A549 (cell line): ENCODE measurements at regions not wholly inside any gene's neighbourhood (a gene's known extent, or its start where the extent isn't known, plus 50 kb on each side); places are given as distances from the start of the nearest gene placed in this dataset.

Experiments
- ATAC-seq, 2 experiments: fragments of 200-7000 bp in 1 of 2; fragments of >200 bp in 1 of 2; cut with Nextera tagmentation in 1 of 2; cut with Tn5 transposase in 1 of 2; 3 replicates each; pipeline versions ENCODE4 v1.8.0 to v1.9.1; 2018 to 2020; ENCODE audit warnings: mild to moderate bottlenecking in 1 of 2, moderate library complexity in 1 of 2
- CTCF ChIA-PET: fragments of 300-600 bp; sonication (Branson Sonifier 250); formaldehyde crosslinking; extraction: SDS; loops from one replicate; lab custom pipeline; 2021; ENCODE audit warnings: antibody characterized with exemption, inconsistent platforms; lab: Yijun Ruan, JAX
- POLR2A ChIA-PET: fragments of 350-600 bp; formaldehyde crosslinking; extraction: SDS; loops from one replicate; lab custom pipeline; 2021; ENCODE audit warnings: antibody characterized with exemption, inconsistent platforms; lab: Yijun Ruan, JAX
- DNase-seq, 2 experiments: peaks; one replicate each; pipeline versions ENCODE4 v3.0.0 to v3.0.0-alpha.2; 2011 to 2016; ENCODE audit warnings: low read depth in 1 of 2, low spot score in 1 of 2
- FAIRE-seq: peaks from 2 replicates; lab custom pipeline; 2011; peaks lifted over from hg19 to GRCh38; lab: Jason Lieb, UNC
- H3K27ac ChIP-seq, 2 experiments: fragments of >200 bp; sonication (Bioruptor Twin); formaldehyde crosslinking; 3 replicates each; pipeline ENCODE4 v1.5.1; 2016 to 2017
- H3K4me1 ChIP-seq: fragments of >200 bp; sonication (Bioruptor Twin); formaldehyde crosslinking; 3 replicates; pipeline ENCODE4 v1.6.1; 2016
- H3K4me2 ChIP-seq: fragments of >200 bp; sonication (Bioruptor Twin); formaldehyde crosslinking; 3 replicates; pipeline ENCODE4 v1.6.1; 2016
- H3K4me3 ChIP-seq: fragments of >200 bp; sonication (Bioruptor Twin); formaldehyde crosslinking; 3 replicates; pipeline ENCODE4 v1.5.1; 2016
- H3K9me3 ChIP-seq: fragments of >200 bp; sonication (Bioruptor Twin); formaldehyde crosslinking; 3 replicates; pipeline ENCODE4 v1.6.1; 2016
- ATOH8 ChIP-seq: fragments of 250-450 bp; sonication (Bioruptor Pico); IDR thresholded peaks from 2 replicates; pipeline ENCODE4 v1.5.0; 2020; ENCODE audit warnings: low read depth, mild to moderate bottlenecking, moderate library complexity
- CEBPB ChIP-seq, 2 experiments: fragments of >200 bp in 1 of 2; sonication (Bioruptor Twin) in 1 of 2; formaldehyde crosslinking in 1 of 2; IDR thresholded peaks; 2 replicates each; pipeline ENCODE4 v1.6.1; 2012 to 2016
- CHD2 ChIP-seq: fragments of 150-350 bp; IDR thresholded peaks from 2 replicates; pipeline ENCODE4 v1.6.1; 2014; ENCODE audit warnings: low read length; ENCODE audit not compliant: partially characterized antibody
- CTCF ChIP-seq: fragments of >200 bp; sonication (Bioruptor Twin); formaldehyde crosslinking; IDR thresholded peaks from 3 replicates; pipeline ENCODE4 v1.5.1; 2016
- E2F6 ChIP-seq: IDR thresholded peaks from 2 replicates; pipeline ENCODE4 v1.6.1; 2012; ENCODE audit warnings: low read depth, borderline replicate concordance
- EHF ChIP-seq: fragments of 250-450 bp; sonication (Bioruptor Pico); IDR thresholded peaks from 2 replicates; pipeline ENCODE4 v1.5.0; 2020; ENCODE audit warnings: mild to moderate bottlenecking
- ELK1 ChIP-seq: fragments of 150-350 bp; IDR thresholded peaks from 2 replicates; pipeline ENCODE4 v1.6.1; 2014; ENCODE audit warnings: low read depth, mild to moderate bottlenecking, low read length
- FOSL2 ChIP-seq, 2 experiments: fragments of 450-650 bp in 1 of 2; fragments of >200 bp in 1 of 2; sonication (Bioruptor Twin) in 1 of 2; formaldehyde crosslinking; IDR thresholded peaks; 2 replicates each; pipeline versions ENCODE4 v1.5.0 to v1.6.1; 2016 to 2020; ENCODE audit warnings: mild to moderate bottlenecking in 1 of 2, moderate library complexity in 1 of 2
- FOXS1 ChIP-seq: fragments of 250-450 bp; sonication (Bioruptor Pico); IDR thresholded peaks from 2 replicates; pipeline ENCODE4 v1.5.0; 2020; ENCODE audit warnings: mild to moderate bottlenecking, moderate library complexity
- HDAC2 ChIP-seq: fragments of 200-600 bp; sonication (generic); IDR thresholded peaks from 2 replicates; pipeline ENCODE4 v1.6.1; 2016
- HES2 ChIP-seq: fragments of >200 bp; sonication (Bioruptor Twin); formaldehyde crosslinking; IDR thresholded peaks from 2 replicates; pipeline ENCODE4 v1.6.1; 2016
- HEYL ChIP-seq: fragments of 250-450 bp; sonication (Bioruptor Pico); IDR thresholded peaks from 2 replicates; pipeline ENCODE4 v1.8.0; 2021; ENCODE audit warnings: mild to moderate bottlenecking, moderate library complexity
- HOXA7 ChIP-seq: fragments of 250-450 bp; sonication (Bioruptor Pico); IDR thresholded peaks from 2 replicates; pipeline ENCODE4 v1.5.0; 2020; ENCODE audit warnings: mild to moderate bottlenecking, moderate library complexity
- HOXB13 ChIP-seq: fragments of 250-450 bp; sonication (Bioruptor Pico); IDR thresholded peaks from 2 replicates; pipeline ENCODE4 v1.5.0; 2020; ENCODE audit warnings: low read depth, mild to moderate bottlenecking, moderate library complexity
- KDM1A ChIP-seq: fragments of 200-600 bp; sonication (generic); IDR thresholded peaks from 2 replicates; pipeline ENCODE4 v1.6.1; 2016; ENCODE audit warnings: low read depth, mild to moderate bottlenecking
- KDM5A ChIP-seq: fragments of 200-600 bp; sonication (generic); IDR thresholded peaks from 2 replicates; pipeline ENCODE4 v1.6.1; 2016; ENCODE audit warnings: antibody characterized with exemption, mild to moderate bottlenecking
- MYC ChIP-seq: IDR thresholded peaks from 2 replicates; pipeline ENCODE4 v1.6.1; 2012; ENCODE audit warnings: mild to moderate bottlenecking, inconsistent platforms, low read length, improper control_type of control experiment, borderline replicate concordance
- NPAS2 ChIP-seq: fragments of 250-450 bp; sonication (Bioruptor Pico); IDR thresholded peaks from 2 replicates; pipeline ENCODE4 v1.8.0; 2022; ENCODE audit warnings: mild to moderate bottlenecking, moderate library complexity, borderline replicate concordance
- POLR2A ChIP-seq: IDR thresholded peaks from 2 replicates; pipeline ENCODE4 v1.6.1; 2012; ENCODE audit warnings: mild to moderate bottlenecking, low read length
- POLR2AphosphoS2 ChIP-seq: conservative IDR thresholded peaks from 2 replicates; pipeline ENCODE4 v1.6.1; 2012; ENCODE audit warnings: low read length, improper control_type of control experiment, inconsistent platforms
- RARB ChIP-seq: fragments of 250-450 bp; sonication (Bioruptor Pico); IDR thresholded peaks from 2 replicates; pipeline ENCODE4 v1.8.0; 2021; ENCODE audit warnings: mild to moderate bottlenecking, moderate library complexity
- RCOR1 ChIP-seq: fragments of 150-350 bp; IDR thresholded peaks from 2 replicates; pipeline ENCODE4 v1.6.1; 2014; ENCODE audit warnings: antibody characterized with exemption, low read length, low read depth
- RFX5 ChIP-seq: fragments of 450-650 bp; IDR thresholded peaks from 2 replicates; pipeline ENCODE4 v1.7.1; 2014; ENCODE audit warnings: antibody characterized with exemption, mild to moderate bottlenecking, moderate library complexity
- TP53 ChIP-seq: fragments of 250-450 bp; sonication (Bioruptor Pico); IDR thresholded peaks from 2 replicates; pipeline ENCODE4 v1.5.0; 2021; ENCODE audit warnings: mild to moderate bottlenecking, moderate library complexity
- ZC3H11A ChIP-seq: fragments of 450-650 bp; IDR thresholded peaks from 2 replicates; pipeline ENCODE4 v1.6.1; 2014; ENCODE audit warnings: antibody characterized with exemption, mild to moderate bottlenecking
- ZFP36 ChIP-seq: fragments of 450-650 bp; IDR thresholded peaks from 2 replicates; pipeline ENCODE4 v1.6.1; 2014; ENCODE audit warnings: borderline replicate concordance; ENCODE audit not compliant: partially characterized antibody
- ZSCAN20 ChIP-seq: fragments of 250-450 bp; sonication (Bioruptor Pico); IDR thresholded peaks from 2 replicates; pipeline ENCODE4 v1.8.0; 2022; ENCODE audit warnings: mild to moderate bottlenecking, moderate library complexity
- WGBS: methylation state at CpG from one replicate; pipeline ENCODE4 v1.1.6; 2017; ENCODE audit errors: missing lambda C conversion rate; 5-methylcytosine and 5-hydroxymethylcytosine counted together

GRCh38 chr2:101610750-101611315 is 86.7 kb upstream of the MAP4K4 start:
- CTCF ChIA-PET, result interaction anchor here (1.4 kb wide), 1 partner anchor 15 kb away, joined by 3 read pairs; no protein-coding TSS in a partner anchor
- WGBS, result 84% methylated on average over 3 of the region's 3 CpGs
- TF ChIP-seq HEYL (CRISPR knock-in tag) (no peak), POLR2AphosphoS2 (no peak), CEBPB (IDR thresholded peaks at IDR 0.05) (no peak), EHF (CRISPR knock-in tag) (no peak), HES2 (no peak), RARB (CRISPR knock-in tag) (no peak), KDM5A (no peak), RCOR1 (no peak)
- TF ChIP-seq, all 56 proteins: peak for 0
- FAIRE-seq, result no peak
- no peak overlapping the region for H3K27ac ChIP-seq
- DNase-seq, result no peak
- no peak overlapping the region for H3K4me2 ChIP-seq
- POLR2A ChIA-PET, result no interaction called here
- H3K4me1 ChIP-seq, result no peaks in the 10 kb centered on the region
- no peak for ATAC-seq
- no peaks in the 10 kb centered on the region for H3K9me3 ChIP-seq
- no peak overlapping the region for H3K4me3 ChIP-seq

GRCh38 chr2:101609433-101609832 is 88.1 kb upstream of the MAP4K4 start:
- H3K9me3 ChIP-seq, result no peaks in the 10 kb centered on the region
- POLR2A ChIA-PET, result no interaction called here
- CTCF ChIA-PET, result no interaction called here
- no peak for ATAC-seq
- H3K27ac ChIP-seq, result no peak overlapping the region
- H3K4me2 ChIP-seq, result no peak overlapping the region
- TF ChIP-seq ZFP36 (no peak), ZSCAN20 (CRISPR knock-in tag) (no peak), TP53 (no peak), CEBPB (IDR thresholded peaks at IDR 0.05) (no peak), ATOH8 (CRISPR knock-in tag) (no peak), MYC (no peak), KDM1A (no peak), ZC3H11A (no peak), HDAC2 (no peak), ELK1 (no peak), FOSL2 (IDR thresholded peaks at IDR 0.05) (no peak), FOSL2 (CRISPR knock-in tag; IDR thresholded peaks at IDR 0.05) (no peak), RFX5 (no peak), POLR2A (no peak), CHD2 (no peak)
- 79% methylated on average over 4 of the region's 4 CpGs for WGBS
- H3K4me3 ChIP-seq, result no peak overlapping the region
- no peak for DNase-seq
- FAIRE-seq, result no peak
- no peaks in the 10 kb centered on the region for H3K4me1 ChIP-seq

GRCh38 chr2:101608408-101609310 is 88.8 kb upstream of the MAP4K4 start:
- ATAC-seq (no peak), FAIRE-seq (no peak), DNase-seq (no peak)
- Histone ChIP-seq H3K9me3 (no peaks in the 10 kb centered on the region), H3K4me2 (no peak overlapping the region), H3K27ac (no peak overlapping the region), H3K4me1 (no peaks in the 10 kb centered on the region), H3K4me3 (no peak overlapping the region)
- 65% methylated on average over 4 of the region's 4 CpGs for WGBS
- ChIA-PET POLR2A (no interaction called here), CTCF (interaction anchor here (0.6 kb wide), 2 partner anchors 11 to 15 kb away, joined by 3 to 4 read pairs; no protein-coding TSS in a partner anchor)
- TF ChIP-seq MYC, result no peak
- TF ChIP-seq HOXA7 (CRISPR knock-in tag), result no peak
- no peak for TF ChIP-seq ATOH8 (CRISPR knock-in tag)
- no peak for TF ChIP-seq POLR2AphosphoS2
- TF ChIP-seq RFX5, result no peak
- TF ChIP-seq HOXB13 (CRISPR knock-in tag), result no peak
- TF ChIP-seq RARB (CRISPR knock-in tag), result no peak
- TF ChIP-seq FOXS1 (CRISPR knock-in tag), result no peak
- no peak for TF ChIP-seq HDAC2
- TF ChIP-seq CTCF, result no peak
- TF ChIP-seq E2F6, result no peak
- TF ChIP-seq NPAS2 (CRISPR knock-in tag), result no peak
